Germinal center (tissue), 1 donor: ENCODE measurements at regions not wholly inside any gene's neighbourhood (a gene's known extent, or its start where the extent isn't known, plus 50 kb on each side); places are given as distances from the start of the nearest gene placed in this dataset.
"Not testable (repeated sequence)": the region's sequence is repeated elsewhere in the genome, so short reads cannot be mapped to it uniquely, and the experiment has no call there.

ENCODE experiments used
- DNase-seq: peaks from one replicate; pipeline ENCODE4 v3.0.0; 2012; ENCODE audit warnings: mixed read lengths, low spot score

GRCh38 chr10:108014902-108015177, 850.3 kb upstream of the SORCS1 start:
- no peak for DNase-seq

DNA sequence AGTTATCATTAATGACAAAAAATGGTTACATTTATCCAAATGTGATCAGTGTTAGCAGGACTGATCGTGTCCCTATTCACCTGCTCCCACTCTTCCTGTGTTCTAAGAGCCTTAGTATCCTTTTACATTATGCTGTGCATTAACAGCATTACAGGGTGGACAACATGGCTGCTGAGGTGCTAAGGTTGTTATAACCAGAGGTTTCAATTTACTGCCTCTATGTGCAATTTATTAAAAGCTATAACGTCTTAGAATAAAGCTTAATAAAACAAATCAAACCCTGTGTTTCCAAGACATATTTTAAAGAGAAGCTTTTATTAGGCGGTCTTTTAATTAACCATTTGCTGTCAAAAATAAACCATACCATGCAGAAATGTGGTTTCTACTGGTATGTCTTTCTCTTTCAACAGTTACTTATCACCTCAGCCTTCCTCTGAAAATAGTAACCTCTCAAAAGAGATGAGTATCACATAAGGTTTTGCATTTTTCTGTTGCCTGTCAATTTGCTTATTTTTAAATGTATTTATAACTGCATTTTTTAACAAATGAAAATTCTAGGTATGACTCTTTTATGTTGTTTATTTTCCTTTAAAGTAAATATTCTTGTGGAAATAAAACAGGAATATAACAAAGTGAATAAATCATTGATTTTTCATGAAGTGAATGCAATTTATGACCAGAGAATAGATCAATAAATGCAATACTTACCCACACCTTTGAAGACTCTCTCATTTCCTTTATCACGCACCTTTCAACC, 849.8 kb upstream of the SORCS1 start:
- no peak for DNase-seq

GRCh38 chr10:108005627-108006026, 841.1 kb upstream of the SORCS1 start:
- DNase-seq, result no peak

DNA sequence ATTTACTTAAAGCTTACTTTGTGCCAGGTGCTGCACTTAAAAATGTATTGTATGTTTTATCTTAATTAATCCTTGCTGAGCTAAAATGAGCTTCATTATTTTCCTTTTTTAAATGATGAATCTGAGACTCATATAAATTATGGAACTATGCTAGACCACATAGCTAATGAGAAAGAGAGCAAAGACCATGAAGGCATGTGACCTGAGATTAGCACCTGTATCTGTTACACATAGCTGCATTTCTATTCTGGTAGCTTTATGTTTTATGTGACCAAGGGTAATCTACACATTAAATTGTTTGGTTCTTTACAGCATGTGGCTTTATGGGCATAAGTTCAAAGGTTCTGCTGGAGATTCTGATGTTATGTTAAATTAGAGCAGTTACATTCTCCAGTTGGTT, 839.1 kb upstream of the SORCS1 start:
- no peak for DNase-seq

DNA sequence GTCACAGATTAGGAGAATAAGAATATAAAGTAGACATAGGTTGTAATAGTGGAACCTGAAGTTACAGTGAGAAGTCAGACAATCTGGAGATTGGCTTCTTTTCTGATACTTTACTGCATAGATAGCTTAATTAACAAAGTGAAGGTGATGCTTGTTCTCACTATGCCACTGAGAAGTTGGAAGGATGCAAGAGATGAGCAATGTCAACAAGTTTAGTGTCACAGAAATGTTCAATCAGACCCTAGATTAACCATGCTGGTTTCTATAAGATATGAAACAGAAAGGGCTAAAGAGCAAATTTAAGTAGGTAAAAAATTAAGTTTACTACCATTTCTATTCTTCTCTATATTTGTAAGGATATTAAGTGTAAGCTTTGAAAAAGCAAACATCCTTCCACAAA, 838.6 kb upstream of the SORCS1 start:
- DNase-seq, result no peak

DNA sequence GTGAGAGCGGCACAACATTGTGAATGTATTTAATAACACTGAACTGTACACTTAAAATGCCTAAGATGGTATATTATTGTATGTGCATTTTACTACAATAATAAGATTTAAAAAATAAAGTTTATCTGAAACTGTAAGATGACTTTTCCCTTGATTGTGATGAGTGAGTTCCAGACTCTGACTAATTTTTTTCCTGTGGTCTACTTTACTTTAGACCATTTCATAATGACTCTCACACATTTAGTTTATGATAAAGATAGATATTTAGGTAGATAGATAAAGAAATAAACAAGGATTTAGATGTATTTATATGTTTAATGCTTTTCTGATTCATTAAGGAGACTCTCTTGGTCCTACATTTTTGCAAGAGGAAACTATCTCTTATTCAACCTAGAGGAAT, 835.9 kb upstream of the SORCS1 start:
- no peak for DNase-seq

- DNase-seq, result no peak
Measured at GRCh38 chr10:107994621-107995270, 830.2 kb upstream of the SORCS1 start.

GRCh38 chr10:107986571-107986970, 822.1 kb upstream of the SORCS1 start:
- no peak for DNase-seq

DNA sequence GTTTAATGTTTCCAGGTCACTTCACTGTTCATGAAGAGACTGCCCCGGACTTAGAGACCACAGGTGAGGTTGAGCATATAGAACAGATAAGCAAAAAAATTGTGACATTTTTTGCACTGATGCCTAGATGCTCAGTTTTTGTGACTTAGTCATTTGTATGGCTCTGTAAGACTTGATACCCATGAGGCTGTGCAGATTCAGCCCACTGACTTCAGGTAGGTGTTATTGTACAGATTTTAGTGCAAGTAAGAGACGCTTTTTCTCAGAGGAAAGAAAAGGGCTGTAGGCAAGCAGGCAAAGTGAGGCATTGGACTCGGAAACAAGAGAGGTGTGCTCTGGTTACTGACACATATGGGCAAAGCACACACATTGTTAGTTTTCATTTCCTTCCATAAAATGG, 820.1 kb upstream of the SORCS1 start:
- DNase-seq, result no peak

- DNase-seq, result no peak
Measured at GRCh38 chr10:107984149-107984548, 819.6 kb upstream of the SORCS1 start.

DNA sequence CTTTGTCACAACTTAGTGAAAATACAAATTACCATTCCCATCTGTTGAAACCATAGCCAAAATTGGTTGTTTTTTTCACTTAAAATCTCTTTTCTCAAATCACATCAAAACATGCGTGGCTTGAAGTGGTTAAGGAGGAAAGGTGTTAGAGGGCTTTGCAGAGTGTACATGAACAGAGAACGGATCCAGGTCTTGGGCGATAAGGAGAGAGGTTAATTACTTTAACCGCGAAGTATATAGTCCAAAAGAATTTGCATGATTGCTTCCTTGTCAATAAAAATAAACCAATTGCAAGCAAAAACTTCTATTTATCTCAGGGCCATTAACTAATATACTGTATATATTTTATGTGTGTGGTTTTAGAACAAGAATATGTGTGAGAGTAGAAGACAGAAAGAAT, 813.9 kb upstream of the SORCS1 start:
- no peak for DNase-seq

DNA sequence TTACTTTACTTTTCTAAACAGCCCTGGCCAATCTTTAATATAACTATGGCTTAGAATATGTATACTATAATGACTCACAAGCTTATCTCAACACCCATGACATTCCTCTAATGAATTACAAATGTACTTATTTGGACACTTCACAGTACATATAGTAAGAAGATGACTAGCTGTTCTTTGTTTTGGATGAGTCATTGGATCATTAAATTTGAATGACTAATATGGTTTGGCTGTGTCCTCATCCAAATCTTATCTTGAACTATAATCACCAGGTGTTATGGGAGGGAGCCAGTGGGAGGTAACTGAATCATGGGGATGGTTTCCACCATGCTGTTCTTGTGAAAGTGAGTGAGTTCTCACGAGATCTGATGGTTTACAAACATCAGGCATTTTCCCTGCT, 807.5 kb upstream of the SORCS1 start:
- no peak for DNase-seq

GRCh38 chr10:107971411-107971810, 806.9 kb upstream of the SORCS1 start:
- DNase-seq, result no peak

- no peak for DNase-seq
Measured at GRCh38 chr10:107970512-107970911, 806.0 kb upstream of the SORCS1 start.

DNA sequence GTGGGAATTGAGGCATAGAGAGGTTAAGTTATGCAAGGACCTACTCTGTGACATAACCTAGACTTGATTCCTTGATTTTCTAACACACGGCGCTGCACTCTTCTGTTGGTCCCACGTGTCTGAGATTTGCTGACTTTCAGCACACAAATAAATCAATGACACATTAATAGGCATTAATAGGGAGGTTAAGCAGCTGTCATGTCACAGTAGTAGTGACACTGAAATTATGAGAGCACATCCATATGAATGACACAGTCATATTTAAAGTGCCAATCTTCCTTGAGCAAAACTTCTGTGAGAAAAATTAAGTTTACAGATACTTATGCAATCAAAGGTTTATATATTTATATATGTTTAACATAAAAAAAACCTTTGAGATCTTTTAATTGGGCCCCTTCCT, 805.4 kb upstream of the SORCS1 start:
- DNase-seq, result no peak

DNA sequence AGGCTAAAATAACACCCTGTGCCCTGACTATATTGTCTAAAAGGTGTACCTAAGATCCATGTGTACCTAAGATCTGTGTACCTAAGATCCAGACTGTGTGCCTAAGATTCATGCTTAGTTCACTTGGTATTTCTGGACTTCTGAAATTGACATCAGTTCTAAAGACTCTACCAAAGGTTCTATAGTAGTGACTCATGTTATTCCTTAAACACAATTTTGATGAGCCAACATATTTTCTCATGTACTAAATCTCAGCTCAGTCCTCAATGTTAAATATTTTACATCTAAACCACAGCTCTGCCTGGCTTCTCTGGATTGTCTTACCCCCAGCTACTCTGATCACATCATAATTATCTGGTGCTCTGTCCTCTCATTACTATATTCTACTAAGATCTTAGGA, 802.3 kb upstream of the SORCS1 start:
- DNase-seq, result no peak

GRCh38 chr10:107952649-107953556, 788.4 kb upstream of the SORCS1 start:
- DNase-seq, result no peak

DNA sequence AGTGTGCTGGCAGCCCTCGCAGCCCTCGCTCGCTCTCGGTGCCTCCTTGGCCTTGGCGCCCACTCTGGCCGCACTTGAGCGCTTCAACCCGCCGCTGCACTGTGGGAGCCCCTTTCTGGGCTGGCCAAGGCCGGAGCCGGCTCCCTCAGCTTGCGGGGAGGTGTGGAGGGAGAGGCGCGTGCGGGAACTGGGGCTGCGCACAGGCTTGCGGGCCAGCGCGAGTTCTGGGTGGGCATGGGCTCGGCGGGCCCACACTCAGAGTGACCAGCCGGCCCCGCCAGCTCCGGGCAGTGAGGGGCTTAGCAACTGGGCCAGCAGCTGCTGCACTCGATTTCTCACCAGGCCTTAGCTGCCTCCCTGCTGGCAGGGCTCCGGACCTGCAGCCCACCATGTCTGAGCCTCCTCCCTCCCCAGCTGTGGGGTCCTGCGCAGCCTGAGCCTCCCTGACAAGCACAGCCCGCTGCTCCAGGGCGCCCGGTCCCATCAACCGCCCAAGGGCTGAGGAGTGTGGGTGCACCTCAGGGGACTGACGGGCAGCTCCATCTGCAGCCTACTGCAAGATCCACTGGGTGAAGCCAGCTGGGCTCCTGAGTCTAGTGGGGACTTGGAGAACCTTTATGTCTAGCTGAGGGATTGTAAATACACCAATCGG, 786.0 kb upstream of the SORCS1 start:
- not testable (repeated sequence) for DNase-seq

DNA sequence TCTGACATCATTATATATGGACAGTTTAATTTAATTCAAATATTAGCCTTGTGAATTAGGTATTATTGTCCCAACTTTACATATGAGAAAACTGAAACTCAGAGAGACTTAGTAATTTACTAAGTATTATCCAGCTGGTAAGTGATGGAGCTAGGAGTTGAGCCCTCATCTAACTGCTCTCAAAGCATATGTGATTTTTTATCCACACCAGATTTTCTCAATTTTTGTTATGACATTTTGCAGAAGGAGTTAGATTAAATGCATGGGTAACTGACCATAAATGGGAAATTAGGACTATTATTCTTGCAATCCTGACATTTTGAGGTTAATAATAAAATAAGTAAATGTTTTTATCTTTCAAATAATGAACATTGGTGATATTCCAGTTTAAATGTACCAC, 778.3 kb upstream of the SORCS1 start:
- no peak for DNase-seq

DNA sequence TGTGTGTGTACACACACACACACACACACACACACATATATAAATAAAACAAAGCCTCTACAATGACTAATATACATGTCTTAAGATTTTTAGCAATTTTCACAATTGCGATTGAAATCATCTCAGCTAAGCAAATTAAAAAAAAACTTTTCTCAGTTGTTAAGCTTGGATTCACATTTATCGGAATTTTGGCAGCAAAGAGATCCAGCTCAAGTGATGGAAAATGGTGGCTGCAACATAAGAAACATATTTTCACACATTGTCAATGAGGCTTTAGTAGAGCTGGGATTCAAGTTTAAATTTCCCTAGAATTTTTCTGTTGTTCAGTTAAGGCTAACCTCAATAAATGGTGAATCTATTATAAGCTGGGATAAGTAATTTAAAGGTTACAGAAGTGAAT, 768.6 kb upstream of the SORCS1 start:
- no peak for DNase-seq

DNA sequence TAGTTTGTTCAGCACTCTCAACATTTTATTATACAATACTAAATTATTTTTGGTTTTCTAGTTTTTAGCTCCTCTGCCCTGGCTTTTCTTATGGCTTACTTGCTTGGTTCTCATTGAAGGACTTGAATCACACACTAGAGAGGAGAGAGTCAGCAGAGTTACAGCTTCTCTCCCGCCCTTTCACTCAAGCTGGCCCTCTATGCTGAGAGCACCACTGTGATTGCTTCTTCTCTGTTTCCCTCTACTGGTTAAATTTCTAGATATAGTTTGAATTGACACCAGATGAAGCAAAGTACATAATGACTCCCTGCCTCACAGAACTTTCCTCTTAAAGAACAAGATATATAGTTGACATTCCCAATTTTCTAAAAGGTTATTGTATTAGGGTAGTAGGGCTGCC, 767.3 kb upstream of the SORCS1 start:
- DNase-seq, result no peak

DNA sequence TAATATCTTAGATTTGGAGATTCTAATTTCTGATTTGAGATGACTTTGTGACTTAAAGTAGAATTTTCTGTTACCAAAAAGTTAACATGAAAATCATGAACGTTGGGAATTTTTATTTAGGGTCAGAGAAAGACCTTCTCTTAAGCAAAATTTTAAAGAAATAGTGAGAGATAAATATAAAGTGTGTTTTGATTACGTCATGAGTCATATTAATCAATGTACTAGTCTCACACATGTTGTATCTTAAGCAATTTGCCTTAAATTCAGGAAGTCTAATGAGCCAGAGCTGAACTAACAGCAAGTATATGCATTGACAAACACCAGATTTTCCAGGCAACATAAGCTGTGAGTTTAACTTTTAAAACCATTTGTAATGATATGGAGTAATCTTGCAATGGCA, 765.5 kb upstream of the SORCS1 start:
- DNase-seq, result no peak

DNA sequence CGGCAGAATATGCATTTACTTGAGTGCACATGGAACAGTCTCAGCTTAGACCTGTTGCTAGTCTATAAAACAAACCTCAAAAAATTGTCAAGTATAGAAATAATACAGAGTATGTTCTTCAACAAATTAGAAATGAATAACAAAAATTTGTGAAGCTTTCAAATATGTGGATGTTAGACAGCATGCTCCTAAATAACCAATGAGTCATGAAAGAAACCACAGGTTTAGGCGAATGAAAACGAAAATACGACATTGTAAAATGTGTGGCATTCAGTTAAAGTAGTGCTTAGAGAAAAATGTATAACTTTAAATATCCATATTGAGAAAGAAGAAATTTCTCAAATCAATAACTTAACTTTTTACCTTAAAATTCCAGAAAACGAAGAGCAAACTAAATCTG, 760.0 kb upstream of the SORCS1 start:
- no peak for DNase-seq
